Natural killer cell (primary cell): ENCODE measurements at regions not wholly inside any gene's neighbourhood (a gene's known extent, or its start where the extent isn't known, plus 50 kb on each side); places are given as distances from the start of the nearest gene placed in this dataset.

Source experiments
- ATAC-seq, 3 donors: fragments of 150-1000 bp in 2 of 3; fragments of 200-7000 bp in 1 of 3; cut with Tn5 transposase; 1 replicate in 1 of 3; 2 replicates in 2 of 3; pipeline ENCODE4 v1.10.0; 2021; ENCODE audit warnings: mild to moderate bottlenecking in 2 of 3, moderate library complexity in 2 of 3
- DNase-seq, 2 donors: peaks; one replicate each; pipeline versions ENCODE4 v3.0.0 to v3.0.0-alpha.2; 2013 to 2021; ENCODE audit warnings: mixed read lengths in 1 of 2
- H3K27ac ChIP-seq: one replicate; pipeline ENCODE4 v1.5.1; 2013; ENCODE audit warnings: mild to moderate bottlenecking, low read length
- H3K27me3 ChIP-seq: one replicate; pipeline ENCODE4 v1.6.1; 2013; ENCODE audit warnings: low read length; ENCODE audit not compliant: control insufficient read depth, insufficient read depth
- H3K36me3 ChIP-seq: one replicate; pipeline ENCODE4 v1.6.1; 2013; ENCODE audit warnings: low read length; ENCODE audit not compliant: control insufficient read depth, insufficient read depth
- H3K4me1 ChIP-seq: one replicate; pipeline ENCODE4 v1.6.1; 2013; ENCODE audit warnings: low read length; ENCODE audit not compliant: control insufficient read depth, insufficient read depth
- H3K4me3 ChIP-seq: one replicate; pipeline ENCODE4 v1.5.1; 2013; ENCODE audit warnings: low read length
- H3K9me3 ChIP-seq: one replicate; pipeline ENCODE4 v1.6.1; 2013; ENCODE audit warnings: low read length; ENCODE audit not compliant: control insufficient read depth, insufficient read depth
- H3K27ac Mint-ChIP-seq, 2 donors: one replicate each; pipeline ENCODE4 v1.8.0; 2022; ENCODE audit warnings: mild to moderate bottlenecking in 2 of 2, mixed read lengths in 2 of 2, moderate library complexity in 1 of 2
- H3K27me3 Mint-ChIP-seq, 2 donors: one replicate each; pipeline ENCODE4 v1.8.0; 2022; ENCODE audit warnings: low read depth in 2 of 2, mixed read lengths in 2 of 2
- H3K36me3 Mint-ChIP-seq: one replicate; pipeline ENCODE4 v1.8.0; 2022; ENCODE audit warnings: mixed read lengths
- H3K4me1 Mint-ChIP-seq, 2 donors: one replicate each; pipeline ENCODE4 v1.8.0; 2022; ENCODE audit warnings: mixed read lengths in 2 of 2
- H3K4me3 Mint-ChIP-seq: one replicate; pipeline ENCODE4 v1.8.0; 2022; ENCODE audit warnings: mild to moderate bottlenecking, moderate library complexity, mixed read lengths
- H3K9me3 Mint-ChIP-seq, 2 donors: one replicate each; pipeline ENCODE4 v1.8.0; 2022; ENCODE audit warnings: mixed read lengths in 2 of 2
- WGBS: methylation state at CpG from one replicate; pipeline ENCODE4 v1.1.7; 2013; ENCODE audit warnings: missing lambda C conversion rate; ENCODE audit not compliant: insufficient coverage; 5-methylcytosine and 5-hydroxymethylcytosine counted together
- intact Hi-C: fragments of 100-400 bp; cut with micrococcal nuclease; formaldehyde crosslinking; loops from one replicate; pipeline ENCODE4 v1.14.2; 2022
- TF ChIP-seq, protein P1 (sequence below): fragments of 200-600 bp; IDR thresholded peaks from one replicate; pipeline ENCODE4 v1.8.0; 2022; ENCODE audit warnings: antibody characterized with exemption

DNA sequence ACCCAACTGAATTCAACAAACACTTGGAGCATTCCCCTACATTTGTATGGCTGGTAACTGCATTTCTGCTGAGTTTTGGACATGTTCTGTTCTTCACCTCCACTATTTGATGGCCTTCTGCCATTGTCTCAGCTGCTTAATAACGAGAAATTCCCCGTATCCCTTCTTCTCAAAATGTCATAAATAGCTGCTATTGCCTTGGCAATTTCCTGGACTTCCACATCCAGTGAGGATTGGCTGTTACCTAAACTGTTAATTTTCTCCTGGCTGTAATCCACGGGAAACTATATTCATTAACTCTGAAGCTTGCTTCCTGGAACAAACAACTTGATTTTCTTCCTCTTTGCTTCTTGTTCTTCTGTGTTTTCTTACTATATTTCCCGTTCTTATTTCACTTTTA lies 69.5 kb upstream of the TDRD3 start:
- DNase-seq (no peak), ATAC-seq (no peak)
- Histone ChIP-seq H3K9me3 (no peaks in the 10 kb centered on the region), H3K27ac (no peak overlapping the region), H3K27me3 (no peaks in the 10 kb centered on the region), H3K4me1 (no peaks in the 10 kb centered on the region), H3K36me3 (no peaks in the 10 kb centered on the region), H3K4me3 (no peak overlapping the region)
- Mint-ChIP-seq H3K27ac (no peak overlapping the region), H3K4me1 (no peaks in the 10 kb centered on the region), H3K36me3 (no peaks in the 10 kb centered on the region), H3K9me3 (no peaks in the 10 kb centered on the region), H3K4me3 (no peak overlapping the region), H3K27me3 (peaks cover 3 to 11% of the 10 kb centered on the region in 2 donors)
- TF ChIP-seq, protein P1, sequence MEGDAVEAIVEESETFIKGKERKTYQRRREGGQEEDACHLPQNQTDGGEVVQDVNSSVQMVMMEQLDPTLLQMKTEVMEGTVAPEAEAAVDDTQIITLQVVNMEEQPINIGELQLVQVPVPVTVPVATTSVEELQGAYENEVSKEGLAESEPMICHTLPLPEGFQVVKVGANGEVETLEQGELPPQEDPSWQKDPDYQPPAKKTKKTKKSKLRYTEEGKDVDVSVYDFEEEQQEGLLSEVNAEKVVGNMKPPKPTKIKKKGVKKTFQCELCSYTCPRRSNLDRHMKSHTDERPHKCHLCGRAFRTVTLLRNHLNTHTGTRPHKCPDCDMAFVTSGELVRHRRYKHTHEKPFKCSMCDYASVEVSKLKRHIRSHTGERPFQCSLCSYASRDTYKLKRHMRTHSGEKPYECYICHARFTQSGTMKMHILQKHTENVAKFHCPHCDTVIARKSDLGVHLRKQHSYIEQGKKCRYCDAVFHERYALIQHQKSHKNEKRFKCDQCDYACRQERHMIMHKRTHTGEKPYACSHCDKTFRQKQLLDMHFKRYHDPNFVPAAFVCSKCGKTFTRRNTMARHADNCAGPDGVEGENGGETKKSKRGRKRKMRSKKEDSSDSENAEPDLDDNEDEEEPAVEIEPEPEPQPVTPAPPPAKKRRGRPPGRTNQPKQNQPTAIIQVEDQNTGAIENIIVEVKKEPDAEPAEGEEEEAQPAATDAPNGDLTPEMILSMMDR: no peak
- 73% methylated on average over 3 of the region's 4 CpGs for WGBS
- intact Hi-C loops: no loop called here

DNA sequence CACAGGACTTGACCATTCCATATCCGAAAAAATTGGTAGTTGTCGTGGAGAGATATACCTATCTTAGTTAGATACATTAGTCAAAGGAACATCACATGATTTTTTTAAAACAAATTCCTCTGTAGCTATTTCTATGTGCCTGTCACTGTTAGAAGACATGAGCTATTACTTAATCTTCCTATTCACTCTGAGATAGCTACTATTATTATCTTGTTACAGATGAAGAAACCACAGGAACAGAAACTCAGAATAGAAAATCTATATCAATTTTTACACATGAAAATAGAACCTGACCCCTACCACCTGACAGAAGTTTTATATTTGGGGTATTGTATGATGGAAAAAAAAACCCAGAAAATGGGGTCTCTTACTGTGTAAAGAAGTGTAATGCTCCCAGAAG lies 68.9 kb upstream of the TDRD3 start:
- Mint-ChIP-seq H3K9me3 (no peaks in the 10 kb centered on the region), H3K4me3 (no peak overlapping the region), H3K4me1 (no peaks in the 10 kb centered on the region), H3K27me3 (peaks cover 3 to 12% of the 10 kb centered on the region in 2 donors), H3K27ac (no peak overlapping the region), H3K36me3 (no peaks in the 10 kb centered on the region)
- 100% methylated on average over 1 of the region's 2 CpGs for WGBS
- TF ChIP-seq, protein P1: no peak
- Histone ChIP-seq H3K36me3 (no peaks in the 10 kb centered on the region), H3K4me1 (no peaks in the 10 kb centered on the region), H3K9me3 (no peaks in the 10 kb centered on the region), H3K27me3 (no peaks in the 10 kb centered on the region), H3K27ac (no peak overlapping the region), H3K4me3 (no peak overlapping the region)
- no peak for ATAC-seq
- intact Hi-C loops: no loop called here
- no peak for DNase-seq

DNA sequence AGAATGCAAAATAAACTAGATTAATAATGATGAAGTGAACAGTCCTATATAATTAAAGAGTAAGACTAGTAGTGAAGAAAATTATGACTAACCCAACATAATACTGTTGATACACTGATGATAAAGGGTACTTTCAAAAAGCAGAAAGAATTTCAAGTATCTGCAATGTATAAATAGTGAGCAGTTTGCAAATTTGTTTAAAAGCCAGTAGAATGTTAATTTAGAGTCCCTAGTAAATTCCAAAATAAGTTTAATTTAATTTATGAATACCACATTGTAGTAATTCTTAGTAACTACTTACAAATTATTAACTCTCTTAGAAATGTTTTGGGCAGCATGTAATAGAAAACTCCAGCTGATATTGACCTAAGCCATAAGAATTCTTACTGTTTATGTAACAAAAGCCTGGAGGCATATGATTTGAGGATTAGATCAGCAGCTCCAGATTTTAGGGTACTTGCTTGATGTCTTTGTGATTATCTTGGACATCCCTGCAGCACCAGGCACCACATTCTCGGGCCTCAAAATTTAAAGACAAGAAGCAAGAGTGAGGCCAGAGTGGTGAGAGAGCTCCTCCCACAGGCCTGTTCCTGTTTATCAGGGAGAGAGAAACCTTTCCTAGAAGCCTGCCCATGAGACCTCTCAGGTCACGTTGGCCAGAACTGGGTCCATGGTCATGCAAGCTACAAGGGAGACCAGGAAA lies 67.6 kb upstream of the TDRD3 start:
- no peak overlapping the region for H3K27ac ChIP-seq
- no peaks in the 10 kb centered on the region for H3K9me3 ChIP-seq
- Mint-ChIP-seq H3K27ac (no peak overlapping the region), H3K4me1 (no peaks in the 10 kb centered on the region), H3K36me3 (no peaks in the 10 kb centered on the region), H3K27me3 (peaks cover 6 to 18% of the 10 kb centered on the region in 2 donors), H3K4me3 (no peak overlapping the region), H3K9me3 (no peaks in the 10 kb centered on the region)
- ATAC-seq: peak in 1 of 3 donors; percentile 17
- H3K27me3 ChIP-seq: no peaks in the 10 kb centered on the region
- intact Hi-C loops: no loop called here
- no peaks in the 10 kb centered on the region for H3K36me3 ChIP-seq
- 44% methylated on average over 2 of the region's 2 CpGs for WGBS
- no peaks in the 10 kb centered on the region for H3K4me1 ChIP-seq
- peak in 1 of 2 donors; percentile 23 for DNase-seq
- H3K4me3 ChIP-seq: no peak overlapping the region
- TF ChIP-seq, protein P1: no peak
